ENCODE measurements at regions not wholly inside any gene's neighbourhood (a gene's known extent, or its start where the extent isn't known, plus 50 kb on each side); places are given as distances from the start of the nearest gene placed in this dataset.

- H3K4me3 ChIP-seq (ENCODE audit: low read length in 3 of 3): no peak overlapping the region
- H3K9ac ChIP-seq (ENCODE audit: low read depth in 1 of 3, low read length in 3 of 3): no peak overlapping the region
- no peaks in the 10 kb centered on the region for H3K27me3 ChIP-seq (ENCODE audit: control insufficient read depth in 3 of 3, insufficient read depth in 3 of 3, low read length in 3 of 3)
- no peaks in the 10 kb centered on the region for H3K4me1 ChIP-seq (ENCODE audit: control insufficient read depth in 3 of 3, insufficient read depth in 3 of 3, low read length in 3 of 3)
- no peak overlapping the region for H3K27ac ChIP-seq (ENCODE audit: low read depth, low read length)
- H3K9me3 ChIP-seq (ENCODE audit: control insufficient read depth in 3 of 3, low read length in 3 of 3): no peaks in the 10 kb centered on the region
- H3K36me3 ChIP-seq (ENCODE audit: control insufficient read depth in 3 of 3, insufficient read depth in 3 of 3, low read length in 3 of 3): no peaks in the 10 kb centered on the region
Observed at GRCh38 chr9:600006-600405, 241.5 kb upstream of the DMRT1 start.

DNA sequence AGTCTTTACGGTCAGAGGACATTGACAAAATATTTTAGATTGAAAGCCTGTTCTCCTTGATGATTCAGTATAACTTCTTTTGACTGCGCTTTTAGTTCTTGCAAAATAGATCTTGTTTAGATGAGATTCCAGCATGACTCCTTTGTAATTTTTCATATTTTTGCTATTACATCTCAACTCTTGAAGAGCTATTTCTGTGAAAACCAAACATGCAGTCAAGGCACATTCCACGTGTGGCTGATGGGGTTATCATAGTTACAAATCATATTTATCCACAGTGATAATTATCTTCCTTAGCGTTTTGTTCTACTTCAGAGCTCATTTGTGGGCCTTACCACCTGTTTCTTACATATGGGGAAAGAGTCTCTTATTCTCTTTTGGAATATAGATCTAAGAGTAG, 238.8 kb upstream of the DMRT1 start:
- Histone ChIP-seq H3K27ac (ENCODE audit: low read depth, low read length) (no peak overlapping the region), H3K4me1 (ENCODE audit: control insufficient read depth in 3 of 3, insufficient read depth in 3 of 3, low read length in 3 of 3) (no peaks in the 10 kb centered on the region), H3K9me3 (ENCODE audit: control insufficient read depth in 3 of 3, low read length in 3 of 3) (no peaks in the 10 kb centered on the region)

DNA sequence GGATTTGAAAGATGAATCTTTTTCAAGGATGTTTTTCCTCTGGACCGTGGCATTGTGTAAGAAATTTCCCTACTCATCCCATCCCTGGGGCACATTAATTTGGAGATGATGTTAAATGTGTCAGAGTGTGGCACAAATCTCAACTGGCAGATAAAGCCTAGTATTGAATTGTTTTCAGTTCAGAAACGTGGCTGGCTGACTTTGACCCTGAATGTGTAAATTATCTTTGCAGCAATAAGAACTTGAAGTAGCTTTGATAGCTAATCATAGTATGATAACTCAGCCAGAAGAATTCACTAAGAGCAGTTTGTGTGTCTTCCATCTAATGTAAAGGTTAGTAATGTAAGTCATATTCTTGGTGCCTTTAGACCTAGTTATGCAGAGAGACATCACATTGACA, 238.4 kb upstream of the DMRT1 start:
- Histone ChIP-seq H3K4me3 (ENCODE audit: low read length in 3 of 3) (no peak overlapping the region), H3K27ac (ENCODE audit: low read depth, low read length) (no peak overlapping the region), H3K27me3 (ENCODE audit: control insufficient read depth in 3 of 3, insufficient read depth in 3 of 3, low read length in 3 of 3) (no peaks in the 10 kb centered on the region), H3K36me3 (ENCODE audit: control insufficient read depth in 3 of 3, insufficient read depth in 3 of 3, low read length in 3 of 3) (no peaks in the 10 kb centered on the region), H3K9me3 (ENCODE audit: control insufficient read depth in 3 of 3, low read length in 3 of 3) (no peaks in the 10 kb centered on the region), H3K4me1 (ENCODE audit: control insufficient read depth in 3 of 3, insufficient read depth in 3 of 3, low read length in 3 of 3) (no peaks in the 10 kb centered on the region), H3K9ac (ENCODE audit: low read depth in 1 of 3, low read length in 3 of 3) (no peak overlapping the region)

More for the DNA sequence above, 238.8 kb upstream of the DMRT1 start:
- H3K27me3 ChIP-seq (ENCODE audit: control insufficient read depth in 3 of 3, insufficient read depth in 3 of 3, low read length in 3 of 3): no peaks in the 10 kb centered on the region
- no peak overlapping the region for H3K4me3 ChIP-seq (ENCODE audit: low read length in 3 of 3)
- H3K36me3 ChIP-seq (ENCODE audit: control insufficient read depth in 3 of 3, insufficient read depth in 3 of 3, low read length in 3 of 3): no peaks in the 10 kb centered on the region
- H3K9ac ChIP-seq (ENCODE audit: low read depth in 1 of 3, low read length in 3 of 3): no peak overlapping the region

- H3K36me3 ChIP-seq (ENCODE audit: control insufficient read depth in 3 of 3, insufficient read depth in 3 of 3, low read length in 3 of 3): no peaks in the 10 kb centered on the region
- no peak overlapping the region for H3K9ac ChIP-seq (ENCODE audit: low read depth in 1 of 3, low read length in 3 of 3)
- H3K27me3 ChIP-seq (ENCODE audit: control insufficient read depth in 3 of 3, insufficient read depth in 3 of 3, low read length in 3 of 3): no peaks in the 10 kb centered on the region
- H3K4me1 ChIP-seq (ENCODE audit: control insufficient read depth in 3 of 3, insufficient read depth in 3 of 3, low read length in 3 of 3): no peaks in the 10 kb centered on the region
- no peaks in the 10 kb centered on the region for H3K9me3 ChIP-seq (ENCODE audit: control insufficient read depth in 3 of 3, low read length in 3 of 3)
- no peak overlapping the region for H3K4me3 ChIP-seq (ENCODE audit: low read length in 3 of 3)
- H3K27ac ChIP-seq (ENCODE audit: low read depth, low read length): no peak overlapping the region
Observed at GRCh38 chr9:607417-607816, 234.1 kb upstream of the DMRT1 start.

DNA sequence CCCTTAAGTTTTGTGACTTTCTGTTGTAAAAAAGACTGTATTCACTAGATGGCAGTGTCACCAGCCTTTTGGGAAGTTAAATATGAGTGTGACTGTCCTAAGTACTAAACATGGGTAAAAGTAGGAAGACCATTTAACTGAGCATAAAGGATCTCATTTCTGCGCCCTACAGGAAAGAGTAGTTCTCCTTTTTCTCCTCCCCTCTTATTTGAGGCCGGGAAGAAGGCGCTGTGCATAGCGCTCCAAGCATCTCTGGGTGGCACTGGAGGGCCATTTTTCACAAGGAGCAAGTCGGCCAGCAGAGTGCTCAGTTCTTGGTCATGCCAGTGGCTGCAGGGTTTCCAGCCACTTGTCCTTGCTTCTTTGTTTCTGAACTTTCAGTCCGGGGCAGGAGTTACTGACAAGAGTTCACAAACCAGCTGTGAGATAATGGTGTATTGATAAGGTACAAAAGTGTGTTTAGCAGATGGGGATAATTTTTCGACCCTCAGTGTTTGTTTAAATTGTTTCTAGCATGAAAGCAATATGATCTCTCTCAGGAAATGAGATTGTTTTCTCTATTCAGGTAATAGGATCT, 227.6 kb upstream of the DMRT1 start:
- Histone ChIP-seq H3K4me3 (ENCODE audit: low read length in 3 of 3) (peak overlapping the region in 1 of 3 donors; percentile 16), H3K4me1 (ENCODE audit: control insufficient read depth in 3 of 3, insufficient read depth in 3 of 3, low read length in 3 of 3) (peaks cover 0 to 13% (median 5%) of the 10 kb centered on the region in 3 donors), H3K27ac (ENCODE audit: low read depth, low read length) (no peak overlapping the region), H3K27me3 (ENCODE audit: control insufficient read depth in 3 of 3, insufficient read depth in 3 of 3, low read length in 3 of 3) (no peaks in the 10 kb centered on the region), H3K36me3 (ENCODE audit: control insufficient read depth in 3 of 3, insufficient read depth in 3 of 3, low read length in 3 of 3) (no peaks in the 10 kb centered on the region), H3K9me3 (ENCODE audit: control insufficient read depth in 3 of 3, low read length in 3 of 3) (no peaks in the 10 kb centered on the region), H3K9ac (ENCODE audit: low read depth in 1 of 3, low read length in 3 of 3) (peak overlapping the region in 1 of 3 donors; percentile 58)

GRCh38 chr9:614431-614830, 227.1 kb upstream of the DMRT1 start:
- Histone ChIP-seq H3K27me3 (ENCODE audit: control insufficient read depth in 3 of 3, insufficient read depth in 3 of 3, low read length in 3 of 3) (no peaks in the 10 kb centered on the region), H3K36me3 (ENCODE audit: control insufficient read depth in 3 of 3, insufficient read depth in 3 of 3, low read length in 3 of 3) (no peaks in the 10 kb centered on the region), H3K9me3 (ENCODE audit: control insufficient read depth in 3 of 3, low read length in 3 of 3) (no peaks in the 10 kb centered on the region), H3K4me1 (ENCODE audit: control insufficient read depth in 3 of 3, insufficient read depth in 3 of 3, low read length in 3 of 3) (peaks cover 0 to 13% (median 5%) of the 10 kb centered on the region in 3 donors), H3K9ac (ENCODE audit: low read depth in 1 of 3, low read length in 3 of 3) (peak overlapping the region in 1 of 3 donors; percentile 58), H3K4me3 (ENCODE audit: low read length in 3 of 3) (no peak overlapping the region), H3K27ac (ENCODE audit: low read depth, low read length) (no peak overlapping the region)

- no peak overlapping the region for H3K4me3 ChIP-seq (ENCODE audit: low read length in 3 of 3)
- no peaks in the 10 kb centered on the region for H3K36me3 ChIP-seq (ENCODE audit: control insufficient read depth in 3 of 3, insufficient read depth in 3 of 3, low read length in 3 of 3)
- H3K9me3 ChIP-seq (ENCODE audit: control insufficient read depth in 3 of 3, low read length in 3 of 3): no peaks in the 10 kb centered on the region
- peaks cover 0 to 13% (median 5%) of the 10 kb centered on the region in 3 donors for H3K4me1 ChIP-seq (ENCODE audit: control insufficient read depth in 3 of 3, insufficient read depth in 3 of 3, low read length in 3 of 3)
- H3K27ac ChIP-seq (ENCODE audit: low read depth, low read length): no peak overlapping the region
- H3K27me3 ChIP-seq (ENCODE audit: control insufficient read depth in 3 of 3, insufficient read depth in 3 of 3, low read length in 3 of 3): no peaks in the 10 kb centered on the region
- no peak overlapping the region for H3K9ac ChIP-seq (ENCODE audit: low read depth in 1 of 3, low read length in 3 of 3)
Observed at GRCh38 chr9:615756-616155, 225.7 kb upstream of the DMRT1 start.

DNA sequence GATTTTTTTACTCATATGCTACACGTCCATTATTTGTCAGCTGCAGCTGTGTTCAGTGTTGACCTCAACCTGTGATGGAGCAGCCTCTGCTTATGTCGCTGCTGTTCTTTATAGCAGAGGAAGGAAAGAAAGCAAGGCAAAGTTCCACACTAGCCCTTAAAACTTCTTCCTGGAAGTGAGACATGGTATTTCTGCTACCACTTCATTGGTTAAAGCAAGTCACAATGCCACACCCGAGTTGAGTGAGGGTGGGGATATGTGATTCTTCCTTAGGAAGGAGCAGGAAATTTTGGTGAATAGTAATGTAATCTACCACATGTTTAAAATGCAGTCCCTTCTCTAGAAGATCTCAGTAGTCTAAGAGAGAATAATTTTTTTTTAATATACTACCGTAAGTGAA, 224.8 kb upstream of the DMRT1 start:
- Histone ChIP-seq H3K27me3 (ENCODE audit: control insufficient read depth in 3 of 3, insufficient read depth in 3 of 3, low read length in 3 of 3) (no peaks in the 10 kb centered on the region), H3K9ac (ENCODE audit: low read depth in 1 of 3, low read length in 3 of 3) (no peak overlapping the region), H3K4me3 (ENCODE audit: low read length in 3 of 3) (no peak overlapping the region), H3K4me1 (ENCODE audit: control insufficient read depth in 3 of 3, insufficient read depth in 3 of 3, low read length in 3 of 3) (peaks cover 0 to 16% (median 10%) of the 10 kb centered on the region in 3 donors), H3K9me3 (ENCODE audit: control insufficient read depth in 3 of 3, low read length in 3 of 3) (no peaks in the 10 kb centered on the region), H3K36me3 (ENCODE audit: control insufficient read depth in 3 of 3, insufficient read depth in 3 of 3, low read length in 3 of 3) (no peaks in the 10 kb centered on the region), H3K27ac (ENCODE audit: low read depth, low read length) (no peak overlapping the region)

DNA sequence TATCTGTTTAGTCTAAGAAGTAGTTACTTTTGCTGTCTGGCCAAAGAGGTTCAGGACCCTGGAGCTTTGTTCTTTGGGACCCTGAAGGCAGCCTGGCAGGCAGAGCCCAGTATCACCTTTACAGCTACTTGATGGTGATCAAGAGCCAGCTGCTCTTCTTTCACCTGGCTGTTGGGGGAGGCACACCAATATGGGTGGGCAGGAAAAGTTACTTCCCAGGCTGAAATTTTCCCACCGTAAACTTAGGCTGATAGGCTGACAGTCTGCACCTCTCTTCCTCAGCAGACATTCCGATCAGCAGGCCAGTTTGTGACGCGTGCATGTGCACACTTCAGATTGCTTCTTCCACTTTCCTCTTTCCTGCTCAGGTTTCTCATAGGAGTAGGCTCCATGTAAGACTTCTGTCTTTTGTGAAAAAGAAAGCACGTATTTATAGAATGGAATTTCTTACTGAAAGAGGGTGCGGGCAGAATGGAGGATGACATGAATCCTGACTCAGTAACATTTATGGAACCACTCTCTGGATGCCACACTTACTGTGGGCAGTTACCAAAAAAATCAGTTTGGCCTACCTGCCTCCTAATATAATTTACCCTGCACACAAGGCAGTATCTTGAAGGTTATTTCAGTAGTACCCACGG, 223.9 kb upstream of the DMRT1 start:
- no peaks in the 10 kb centered on the region for H3K9me3 ChIP-seq (ENCODE audit: control insufficient read depth in 3 of 3, low read length in 3 of 3)
- no peaks in the 10 kb centered on the region for H3K27me3 ChIP-seq (ENCODE audit: control insufficient read depth in 3 of 3, insufficient read depth in 3 of 3, low read length in 3 of 3)
- H3K9ac ChIP-seq (ENCODE audit: low read depth in 1 of 3, low read length in 3 of 3): no peak overlapping the region
- no peaks in the 10 kb centered on the region for H3K36me3 ChIP-seq (ENCODE audit: control insufficient read depth in 3 of 3, insufficient read depth in 3 of 3, low read length in 3 of 3)
- H3K4me1 ChIP-seq (ENCODE audit: control insufficient read depth in 3 of 3, insufficient read depth in 3 of 3, low read length in 3 of 3): peaks cover 0 to 16% (median 10%) of the 10 kb centered on the region in 3 donors
- no peak overlapping the region for H3K4me3 ChIP-seq (ENCODE audit: low read length in 3 of 3)
- H3K27ac ChIP-seq (ENCODE audit: low read depth, low read length): no peak overlapping the region

GRCh38 chr9:618478-618877, 223.0 kb upstream of the DMRT1 start:
- no peak overlapping the region for H3K27ac ChIP-seq (ENCODE audit: low read depth, low read length)
- H3K4me3 ChIP-seq (ENCODE audit: low read length in 3 of 3): no peak overlapping the region
- no peaks in the 10 kb centered on the region for H3K9me3 ChIP-seq (ENCODE audit: control insufficient read depth in 3 of 3, low read length in 3 of 3)
- no peaks in the 10 kb centered on the region for H3K36me3 ChIP-seq (ENCODE audit: control insufficient read depth in 3 of 3, insufficient read depth in 3 of 3, low read length in 3 of 3)
- peaks cover 0 to 16% (median 10%) of the 10 kb centered on the region in 3 donors for H3K4me1 ChIP-seq (ENCODE audit: control insufficient read depth in 3 of 3, insufficient read depth in 3 of 3, low read length in 3 of 3)
- H3K9ac ChIP-seq (ENCODE audit: low read depth in 1 of 3, low read length in 3 of 3): no peak overlapping the region
- no peaks in the 10 kb centered on the region for H3K27me3 ChIP-seq (ENCODE audit: control insufficient read depth in 3 of 3, insufficient read depth in 3 of 3, low read length in 3 of 3)
